Panc1 (cell line): ENCODE measurements at regions not wholly inside any gene's neighbourhood (a gene's known extent, or its start where the extent isn't known, plus 50 kb on each side); places are given as distances from the start of the nearest gene placed in this dataset.

ENCODE experiments used
- ATAC-seq: fragments of 200-7000 bp; cut with Tn5 transposase; 2 replicates; pipeline ENCODE4 v1.9.1; 2020; ENCODE audit warnings: mild to moderate bottlenecking, moderate library complexity
- BruUV-seq: library from RNA; stranded (reverse); fragments of 400-500 nt; replicated peaks from 2 replicates; lab custom pipeline; 2021; lab: Mats Ljungman, UMichigan
- CTCF ChIA-PET: fragments of 300-600 bp; sonication (Branson Sonifier 250); formaldehyde crosslinking; loops from one replicate; lab custom pipeline; 2022; ENCODE audit warnings: antibody characterized with exemption; lab: Charles Lee
- POLR2A ChIA-PET: fragments of 300-600 bp; sonication (Branson Sonifier 250); formaldehyde crosslinking; loops from one replicate; lab custom pipeline; 2022; ENCODE audit warnings: antibody characterized with exemption; lab: Charles Lee
- DNase-seq: peaks from one replicate; pipeline ENCODE4 v3.0.0-alpha.2; 2010; ENCODE audit warnings: low read depth, low spot score
- H3K27ac ChIP-seq: 2 replicates; pipeline ENCODE4 v1.5.1; 2011; ENCODE audit warnings: mild to moderate bottlenecking, low read length, inconsistent platforms
- H3K27me3 ChIP-seq: fragments of 200-500 bp; sonication (Bioruptor generic); 2 replicates; pipeline ENCODE4 v1.6.0; 2014; ENCODE audit warnings: low read length, inconsistent platforms; ENCODE audit not compliant: control insufficient read depth, insufficient read depth
- H3K36me3 ChIP-seq: fragments of 200-500 bp; sonication (Bioruptor generic); 2 replicates; pipeline ENCODE4 v1.5.1; 2014; ENCODE audit warnings: inconsistent platforms, mild to moderate bottlenecking, low read length, moderate library complexity; ENCODE audit not compliant: control insufficient read depth, insufficient read depth
- H3K4me1 ChIP-seq: 2 replicates; pipeline ENCODE4 v1.5.1; 2011; ENCODE audit warnings: inconsistent platforms, mild to moderate bottlenecking, low read length, moderate library complexity; ENCODE audit not compliant: control insufficient read depth, insufficient read depth
- H3K4me3 ChIP-seq, 2 experiments: 2 replicates each; pipeline ENCODE4 v1.5.1; 2011 to 2012; ENCODE audit warnings: low read depth in 2 of 2, low read length in 2 of 2, mild to moderate bottlenecking in 2 of 2, inconsistent platforms in 1 of 2, moderate library complexity in 1 of 2
- H3K9me3 ChIP-seq: fragments of 200-500 bp; sonication (Bioruptor generic); 2 replicates; pipeline ENCODE4 v1.5.1; 2014; ENCODE audit warnings: low read depth, mild to moderate bottlenecking, inconsistent platforms, low read length, moderate library complexity; ENCODE audit not compliant: control insufficient read depth, insufficient read depth
- POLR2AphosphoS5 ChIP-seq: IDR thresholded peaks from 2 replicates; pipeline ENCODE4 v1.6.1; 2012; ENCODE audit warnings: mild to moderate bottlenecking, low read depth, low read length, moderate library complexity
- SIN3A ChIP-seq: IDR thresholded peaks from 2 replicates; pipeline ENCODE4 v1.6.1; 2012; ENCODE audit warnings: low read depth, mild to moderate bottlenecking, low read length, moderate library complexity, borderline replicate concordance; ENCODE audit not compliant: insufficient read depth
- TCF7L2 ChIP-seq: IDR thresholded peaks from 2 replicates; pipeline ENCODE4 v1.6.1; 2011; ENCODE audit warnings: mild to moderate bottlenecking, low read depth, low read length, inconsistent platforms
- in situ Hi-C: cut with HindIII; loops from 2 replicates; pipeline ENCODE4 v1.10.0; 2016; ENCODE audit warnings: low sequenced_read_pairs, low pct_unique_long_range_greater_than_20kb
- intact Hi-C: fragments of 100-400 bp; cut with micrococcal nuclease; formaldehyde crosslinking; loops from one replicate; pipeline ENCODE4 v1.10.0; 2022; ENCODE audit not compliant: unreplicated experiment
- TF ChIP-seq, protein P1 (sequence below): fragments of 450-650 bp; IDR thresholded peaks from 2 replicates; pipeline ENCODE4 v1.5.1; 2017; ENCODE audit warnings: mild to moderate bottlenecking
- TF ChIP-seq, protein P2 (sequence below), 2 experiments: IDR thresholded peaks; 2 replicates each; pipeline ENCODE4 v1.6.1; 2011 to 2012; ENCODE audit warnings: low read depth in 2 of 2, control low read depth in 1 of 2, low read length in 1 of 2, mild to moderate bottlenecking in 1 of 2, moderate library complexity in 1 of 2; ENCODE audit not compliant: insufficient read depth in 1 of 2

- ChIA-PET POLR2A (no interaction called here), CTCF (interaction anchor here (0.5 kb wide), 1 partner anchor 15 kb away, joined by 3 read pairs; no protein-coding TSS in a partner anchor)
- intact Hi-C loops (no loop called here), in situ Hi-C loops (no loop called here)
- no peak for TF ChIP-seq TCF7L2
- no peak for TF ChIP-seq SIN3A
- TF ChIP-seq, protein P1, sequence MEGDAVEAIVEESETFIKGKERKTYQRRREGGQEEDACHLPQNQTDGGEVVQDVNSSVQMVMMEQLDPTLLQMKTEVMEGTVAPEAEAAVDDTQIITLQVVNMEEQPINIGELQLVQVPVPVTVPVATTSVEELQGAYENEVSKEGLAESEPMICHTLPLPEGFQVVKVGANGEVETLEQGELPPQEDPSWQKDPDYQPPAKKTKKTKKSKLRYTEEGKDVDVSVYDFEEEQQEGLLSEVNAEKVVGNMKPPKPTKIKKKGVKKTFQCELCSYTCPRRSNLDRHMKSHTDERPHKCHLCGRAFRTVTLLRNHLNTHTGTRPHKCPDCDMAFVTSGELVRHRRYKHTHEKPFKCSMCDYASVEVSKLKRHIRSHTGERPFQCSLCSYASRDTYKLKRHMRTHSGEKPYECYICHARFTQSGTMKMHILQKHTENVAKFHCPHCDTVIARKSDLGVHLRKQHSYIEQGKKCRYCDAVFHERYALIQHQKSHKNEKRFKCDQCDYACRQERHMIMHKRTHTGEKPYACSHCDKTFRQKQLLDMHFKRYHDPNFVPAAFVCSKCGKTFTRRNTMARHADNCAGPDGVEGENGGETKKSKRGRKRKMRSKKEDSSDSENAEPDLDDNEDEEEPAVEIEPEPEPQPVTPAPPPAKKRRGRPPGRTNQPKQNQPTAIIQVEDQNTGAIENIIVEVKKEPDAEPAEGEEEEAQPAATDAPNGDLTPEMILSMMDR: no peak
- TF ChIP-seq, protein P2, sequence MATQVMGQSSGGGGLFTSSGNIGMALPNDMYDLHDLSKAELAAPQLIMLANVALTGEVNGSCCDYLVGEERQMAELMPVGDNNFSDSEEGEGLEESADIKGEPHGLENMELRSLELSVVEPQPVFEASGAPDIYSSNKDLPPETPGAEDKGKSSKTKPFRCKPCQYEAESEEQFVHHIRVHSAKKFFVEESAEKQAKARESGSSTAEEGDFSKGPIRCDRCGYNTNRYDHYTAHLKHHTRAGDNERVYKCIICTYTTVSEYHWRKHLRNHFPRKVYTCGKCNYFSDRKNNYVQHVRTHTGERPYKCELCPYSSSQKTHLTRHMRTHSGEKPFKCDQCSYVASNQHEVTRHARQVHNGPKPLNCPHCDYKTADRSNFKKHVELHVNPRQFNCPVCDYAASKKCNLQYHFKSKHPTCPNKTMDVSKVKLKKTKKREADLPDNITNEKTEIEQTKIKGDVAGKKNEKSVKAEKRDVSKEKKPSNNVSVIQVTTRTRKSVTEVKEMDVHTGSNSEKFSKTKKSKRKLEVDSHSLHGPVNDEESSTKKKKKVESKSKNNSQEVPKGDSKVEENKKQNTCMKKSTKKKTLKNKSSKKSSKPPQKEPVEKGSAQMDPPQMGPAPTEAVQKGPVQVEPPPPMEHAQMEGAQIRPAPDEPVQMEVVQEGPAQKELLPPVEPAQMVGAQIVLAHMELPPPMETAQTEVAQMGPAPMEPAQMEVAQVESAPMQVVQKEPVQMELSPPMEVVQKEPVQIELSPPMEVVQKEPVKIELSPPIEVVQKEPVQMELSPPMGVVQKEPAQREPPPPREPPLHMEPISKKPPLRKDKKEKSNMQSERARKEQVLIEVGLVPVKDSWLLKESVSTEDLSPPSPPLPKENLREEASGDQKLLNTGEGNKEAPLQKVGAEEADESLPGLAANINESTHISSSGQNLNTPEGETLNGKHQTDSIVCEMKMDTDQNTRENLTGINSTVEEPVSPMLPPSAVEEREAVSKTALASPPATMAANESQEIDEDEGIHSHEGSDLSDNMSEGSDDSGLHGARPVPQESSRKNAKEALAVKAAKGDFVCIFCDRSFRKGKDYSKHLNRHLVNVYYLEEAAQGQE (IDR thresholded peaks at IDR 0.05; ENCODE audit: insufficient read depth in 1 of 2, low read depth in 2 of 2, low read length in 1 of 2): no peak
- Histone ChIP-seq H3K4me3 (no peak overlapping the region), H3K4me1 (no peaks in the 10 kb centered on the region), H3K27ac (no peak overlapping the region), H3K36me3 (no peaks in the 10 kb centered on the region), H3K9me3 (no peaks in the 10 kb centered on the region), H3K27me3 (no peaks in the 10 kb centered on the region)
- no TSS peak for BruUV-seq
- DNase-seq (no peak), ATAC-seq (no peak)
These were observed 215.5 kb upstream of the BCOR start for GRCh38 chrX:40313269-40313668.

- DNase-seq (no peak), ATAC-seq (no peak)
- H3K27me3 ChIP-seq: no peaks in the 10 kb centered on the region
- intact Hi-C loops: no loop called here
- H3K4me3 ChIP-seq: no peak overlapping the region
- no peaks in the 10 kb centered on the region for H3K4me1 ChIP-seq
- CTCF ChIA-PET: no interaction called here
- no peaks in the 10 kb centered on the region for H3K36me3 ChIP-seq
- H3K9me3 ChIP-seq: no peaks in the 10 kb centered on the region
- POLR2A ChIA-PET: no interaction called here
- H3K27ac ChIP-seq: no peak overlapping the region
- no peak for TF ChIP-seq POLR2AphosphoS5
- TF ChIP-seq, protein P2 (IDR thresholded peaks at IDR 0.05; ENCODE audit: insufficient read depth in 1 of 2, low read depth in 2 of 2, low read length in 1 of 2): no peak
- no TSS peak for BruUV-seq
- in situ Hi-C loops: no loop called here
These were observed 212.7 kb upstream of the BCOR start for GRCh38 chrX:40310447-40310846.
